Muscle of leg (tissue), 3 donors: ENCODE measurements at regions not wholly inside any gene's neighbourhood (a gene's known extent, or its start where the extent isn't known, plus 50 kb on each side); places are given as distances from the start of the nearest gene placed in this dataset.

Experiments
- DNase-seq: peaks from one replicate; pipeline ENCODE4 v3.0.0; 2013
- H3K27ac ChIP-seq: one replicate; pipeline ENCODE4 v1.5.1; 2013; ENCODE audit warnings: mild to moderate bottlenecking, low read length, control low read depth
- H3K27me3 ChIP-seq: one replicate; pipeline ENCODE4 v1.6.1; 2013; ENCODE audit warnings: low read length; ENCODE audit not compliant: control insufficient read depth, insufficient read depth
- H3K36me3 ChIP-seq: one replicate; pipeline ENCODE4 v1.6.1; 2013; ENCODE audit warnings: low read length; ENCODE audit not compliant: control insufficient read depth, insufficient read depth
- H3K4me1 ChIP-seq: one replicate; pipeline ENCODE4 v1.6.1; 2013; ENCODE audit warnings: low read length; ENCODE audit not compliant: control insufficient read depth, insufficient read depth
- H3K4me3 ChIP-seq: one replicate; pipeline ENCODE4 v1.5.1; 2013; ENCODE audit warnings: low read length, control low read depth
- H3K9me3 ChIP-seq: replicated peaks from 2 replicates; pipeline ENCODE4 v1.6.1; 2013; ENCODE audit warnings: low read depth, low read length; ENCODE audit not compliant: control insufficient read depth
- WGBS: methylation state at CpG from one replicate; pipeline ENCODE4 v1.1.5; 2013; ENCODE audit warnings: missing lambda C conversion rate; ENCODE audit not compliant: insufficient coverage; 5-methylcytosine and 5-hydroxymethylcytosine counted together

DNA sequence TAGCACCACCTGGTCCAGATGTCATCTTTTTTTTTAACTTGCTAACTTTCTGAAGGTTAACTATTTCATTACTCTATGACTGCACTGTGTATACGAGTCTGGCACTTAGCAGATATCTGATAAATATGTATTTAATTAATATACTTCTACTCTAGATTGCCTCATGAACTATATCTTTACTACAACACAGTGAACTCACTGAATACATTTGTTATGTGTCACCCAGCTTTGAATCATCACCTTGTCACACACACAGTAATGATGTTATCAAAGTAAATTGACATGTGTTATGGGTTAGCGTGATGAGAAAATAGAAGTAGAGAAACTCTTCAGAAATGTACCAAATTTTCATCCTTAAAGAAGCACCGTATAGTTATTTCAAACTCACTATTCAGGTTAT lies 419.3 kb upstream of the ADGRL3 start:
- no peaks in the 10 kb centered on the region for H3K27me3 ChIP-seq
- no peaks in the 10 kb centered on the region for H3K36me3 ChIP-seq
- WGBS = no CpG with 5 or more reads among the region's 3 CpGs
- H3K4me1 ChIP-seq = no peaks in the 10 kb centered on the region
- no peak for DNase-seq
- H3K9me3 ChIP-seq = no peaks in the 10 kb centered on the region
- no peak overlapping the region for H3K4me3 ChIP-seq
- no peak overlapping the region for H3K27ac ChIP-seq

DNA sequence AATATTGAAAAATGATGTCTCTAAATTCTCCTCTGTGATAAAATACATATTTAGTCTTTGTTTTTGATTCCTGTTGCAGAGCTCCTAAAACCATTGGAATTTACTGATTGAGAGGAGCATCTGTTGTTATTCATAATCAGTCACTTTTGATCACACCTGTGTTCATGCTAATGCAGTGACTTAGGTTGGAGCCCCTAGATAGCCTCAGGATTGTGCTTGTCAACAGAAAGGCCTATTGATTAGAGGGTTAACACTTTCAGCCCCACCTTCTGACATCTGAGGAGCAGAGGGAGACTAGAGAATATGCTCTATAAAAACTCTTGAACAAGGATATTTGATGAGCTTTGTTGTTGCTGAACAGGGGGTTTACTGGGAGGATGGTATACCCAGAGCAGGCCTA lies 409.5 kb upstream of the ADGRL3 start:
- Histone ChIP-seq H3K36me3 (no peaks in the 10 kb centered on the region), H3K27me3 (no peaks in the 10 kb centered on the region), H3K4me1 (no peaks in the 10 kb centered on the region), H3K27ac (no peak overlapping the region), H3K9me3 (no peaks in the 10 kb centered on the region), H3K4me3 (no peak overlapping the region)
- DNase-seq = no peak

DNA sequence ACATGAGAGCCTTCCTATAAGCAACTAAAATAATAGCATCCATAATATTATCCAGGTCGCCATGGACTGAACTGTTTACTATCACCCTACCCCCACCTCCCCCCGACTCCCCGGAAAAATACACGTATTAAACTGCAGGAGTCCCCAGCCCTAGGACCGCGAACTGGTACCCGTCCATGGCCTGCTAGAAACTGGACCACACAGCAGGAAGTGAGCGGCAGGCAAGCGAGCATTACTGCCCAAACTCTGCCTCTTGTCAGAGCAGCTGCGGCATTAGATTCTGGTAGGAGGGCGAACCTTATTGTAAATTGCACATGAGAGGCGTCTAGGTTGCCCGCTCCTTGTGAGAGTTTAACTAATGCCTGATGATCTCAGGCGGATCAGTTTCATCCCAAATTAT lies 405.8 kb upstream of the ADGRL3 start:
- WGBS = 94% methylated on average over 14 of the region's 14 CpGs
- DNase-seq = no peak
- Histone ChIP-seq H3K4me1 (no peaks in the 10 kb centered on the region), H3K27me3 (no peaks in the 10 kb centered on the region), H3K36me3 (no peaks in the 10 kb centered on the region), H3K4me3 (no peak overlapping the region), H3K9me3 (no peaks in the 10 kb centered on the region), H3K27ac (no peak overlapping the region)

DNA sequence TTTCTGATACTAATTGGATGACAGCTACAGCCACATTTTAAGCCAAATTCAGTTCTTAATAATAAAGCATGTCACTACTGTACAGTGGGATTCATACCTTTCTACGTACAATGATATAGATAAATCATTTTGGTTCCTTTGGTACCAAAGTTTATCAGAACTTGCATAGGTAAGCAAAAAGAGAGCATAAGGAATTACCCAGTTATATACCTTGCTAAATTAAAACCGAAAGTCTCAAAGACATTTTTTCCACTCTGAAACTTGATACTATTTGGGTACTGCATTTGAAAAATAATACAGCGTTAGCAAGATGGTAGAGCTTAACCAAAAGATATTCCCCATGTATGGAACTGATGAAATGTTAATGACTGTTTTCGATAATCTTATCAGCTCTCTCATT lies 400.9 kb upstream of the ADGRL3 start:
- Histone ChIP-seq H3K4me3 (no peak overlapping the region), H3K27ac (no peak overlapping the region), H3K4me1 (no peaks in the 10 kb centered on the region), H3K36me3 (no peaks in the 10 kb centered on the region), H3K9me3 (no peaks in the 10 kb centered on the region), H3K27me3 (no peaks in the 10 kb centered on the region)
- no CpG with 5 or more reads among the region's 4 CpGs for WGBS
- DNase-seq = no peak

DNA sequence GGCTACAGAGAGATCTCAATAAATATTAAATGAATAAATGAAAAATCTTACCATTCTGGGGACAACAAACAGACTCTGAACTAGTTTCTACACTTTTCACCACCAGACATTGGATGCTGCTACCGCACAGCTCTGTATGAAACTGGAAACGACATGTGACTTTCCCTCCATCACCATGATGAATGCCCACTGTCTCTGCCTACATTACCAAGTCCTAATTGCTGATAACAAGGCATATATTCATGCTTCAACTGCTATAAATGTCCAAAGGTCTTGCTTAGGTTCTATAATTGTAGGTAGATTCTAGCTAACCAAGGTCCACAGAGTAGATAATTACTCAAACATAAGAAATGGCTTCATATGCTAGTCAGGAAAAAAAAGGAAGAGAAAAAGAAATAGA lies 399.4 kb upstream of the ADGRL3 start:
- no peaks in the 10 kb centered on the region for H3K4me1 ChIP-seq
- H3K4me3 ChIP-seq = no peak overlapping the region
- H3K27me3 ChIP-seq = no peaks in the 10 kb centered on the region
- H3K27ac ChIP-seq = no peak overlapping the region
- 86% methylated on average over 2 of the region's 2 CpGs for WGBS
- H3K9me3 ChIP-seq = no peaks in the 10 kb centered on the region
- DNase-seq = no peak
- no peaks in the 10 kb centered on the region for H3K36me3 ChIP-seq

DNA sequence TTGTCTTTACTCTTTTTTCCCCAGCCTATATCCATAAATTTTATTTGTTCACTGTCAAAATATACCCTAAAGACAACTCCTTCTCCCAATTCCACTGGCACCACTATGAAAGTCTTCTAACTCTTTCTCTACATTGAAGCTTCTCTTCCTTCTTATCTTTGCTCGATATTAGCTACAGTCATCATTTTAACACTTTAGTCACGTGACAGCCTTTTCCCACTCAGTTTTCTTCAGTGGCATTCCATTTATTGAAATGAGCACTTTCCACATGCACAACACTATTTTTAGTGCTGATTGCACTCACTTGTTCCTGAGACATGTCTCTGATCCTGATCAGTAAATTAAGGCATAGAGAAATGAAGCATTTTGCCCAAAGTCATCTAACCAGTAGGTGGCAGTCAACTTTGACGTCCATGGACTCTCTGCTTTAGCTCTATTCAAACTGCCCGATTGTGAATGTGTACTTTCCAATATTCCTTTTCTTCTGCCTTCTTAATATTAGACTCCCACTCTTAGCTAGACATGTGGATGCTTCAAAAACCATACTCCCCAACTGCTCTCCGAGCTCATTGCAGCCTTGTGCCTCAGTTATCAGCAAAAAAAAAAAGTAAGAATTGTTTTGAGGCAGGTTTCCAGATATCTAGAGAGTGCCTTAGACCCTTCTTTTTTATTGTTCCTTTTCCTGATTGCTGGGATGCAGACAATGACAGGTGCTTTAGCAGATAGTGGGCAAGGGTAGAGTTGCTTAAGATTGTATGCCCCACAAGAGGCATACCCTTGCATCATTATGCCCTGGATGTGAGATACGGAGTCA lies 394.4 kb upstream of the ADGRL3 start:
- WGBS = 46% methylated on average over 4 of the region's 6 CpGs
- DNase-seq = peak; percentile 36
- H3K27me3 ChIP-seq = no peaks in the 10 kb centered on the region

DNA sequence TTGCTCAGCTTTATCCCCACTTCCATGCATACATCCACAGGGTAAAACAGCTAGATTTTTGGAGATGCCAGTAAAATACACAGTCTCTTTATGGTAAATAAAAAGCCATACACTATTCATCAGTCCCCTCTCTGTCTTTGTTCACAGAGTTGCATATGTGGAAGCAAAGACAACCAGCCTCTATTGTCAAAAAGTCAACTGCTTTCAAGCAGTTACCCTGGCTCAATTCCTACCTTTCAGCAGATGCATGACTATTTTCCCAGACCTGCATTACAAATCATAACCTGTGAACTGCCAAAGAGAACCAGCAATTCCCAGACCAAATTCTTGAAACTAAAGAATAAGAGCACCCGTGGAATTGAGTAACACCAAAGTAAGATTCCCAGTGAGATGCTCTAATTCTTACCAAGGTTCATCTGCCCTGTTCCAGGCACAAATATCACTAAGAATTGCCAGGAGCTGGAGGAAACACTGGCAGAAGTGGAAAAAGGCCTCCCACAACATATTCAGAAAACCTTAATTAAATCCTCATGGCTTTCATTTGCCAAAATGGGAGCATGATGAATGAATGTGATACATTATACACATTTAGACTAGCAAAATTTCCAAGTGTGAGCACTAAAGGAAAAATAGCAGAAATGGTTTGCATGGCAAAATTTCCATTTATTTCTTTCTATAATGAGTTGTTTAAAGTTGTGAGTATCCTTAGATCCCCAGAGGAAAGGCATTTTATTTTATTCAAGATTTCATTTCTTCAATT lies 391.2 kb upstream of the ADGRL3 start:
- Histone ChIP-seq H3K27ac (peak overlapping the region; percentile 39), H3K27me3 (no peaks in the 10 kb centered on the region), H3K9me3 (no peaks in the 10 kb centered on the region), H3K4me3 (no peak overlapping the region), H3K4me1 (no peaks in the 10 kb centered on the region), H3K36me3 (no peaks in the 10 kb centered on the region)
- no CpG with 5 or more reads among the region's 1 CpG for WGBS
- peak; percentile 89 for DNase-seq

More for the DNA sequence above, 394.4 kb upstream of the ADGRL3 start:
- no peaks in the 10 kb centered on the region for H3K36me3 ChIP-seq
- H3K9me3 ChIP-seq = no peaks in the 10 kb centered on the region
- H3K4me1 ChIP-seq = no peaks in the 10 kb centered on the region
- H3K4me3 ChIP-seq = no peak overlapping the region
- no peak overlapping the region for H3K27ac ChIP-seq

DNA sequence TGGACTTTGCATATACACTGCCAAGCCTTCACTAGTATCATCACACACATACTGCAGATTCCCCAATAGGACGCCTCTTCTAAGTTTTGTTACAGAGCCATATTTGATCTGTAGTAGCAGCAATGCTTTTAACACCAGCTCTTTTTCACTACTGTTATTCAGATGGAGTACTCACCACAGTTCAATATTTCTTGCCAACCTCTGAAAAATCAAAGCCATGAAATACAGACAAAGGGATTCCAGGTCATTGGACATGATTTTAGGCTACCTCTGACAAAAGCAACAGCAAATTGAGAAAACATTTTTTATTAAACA lies 390.7 kb upstream of the ADGRL3 start:
- H3K27ac ChIP-seq = no peak overlapping the region
- H3K36me3 ChIP-seq = no peaks in the 10 kb centered on the region
- no peaks in the 10 kb centered on the region for H3K27me3 ChIP-seq
- no peak overlapping the region for H3K4me3 ChIP-seq
- H3K9me3 ChIP-seq = no peaks in the 10 kb centered on the region
- no peaks in the 10 kb centered on the region for H3K4me1 ChIP-seq
- WGBS = 25% methylated on average over 1 of the region's 1 CpG
- peak; percentile 88 for DNase-seq

DNA sequence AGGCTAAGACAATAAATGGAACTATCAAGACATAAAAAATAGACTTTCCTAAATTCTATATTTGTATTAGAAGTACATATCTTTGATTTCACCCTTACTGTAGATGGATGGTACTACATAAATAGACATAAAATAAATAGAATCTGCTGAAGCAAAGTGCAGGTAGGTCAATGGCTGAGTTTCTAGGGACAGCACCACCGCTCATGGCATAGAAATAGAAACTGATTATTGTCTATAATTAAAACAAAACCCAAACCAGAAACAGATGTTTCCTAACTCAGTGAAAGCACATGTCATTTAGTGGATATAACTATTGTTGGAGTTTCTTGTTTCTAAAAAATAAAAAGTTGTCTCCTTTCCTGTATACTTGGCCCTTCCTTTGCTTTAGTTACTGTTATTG lies 387.3 kb upstream of the ADGRL3 start:
- no peaks in the 10 kb centered on the region for H3K36me3 ChIP-seq
- H3K4me1 ChIP-seq = no peaks in the 10 kb centered on the region
- H3K27ac ChIP-seq = no peak overlapping the region
- no peak overlapping the region for H3K4me3 ChIP-seq
- H3K27me3 ChIP-seq = no peaks in the 10 kb centered on the region
- peak; percentile 16 for DNase-seq
- WGBS = no CpG with 5 or more reads among the region's 1 CpG
- no peaks in the 10 kb centered on the region for H3K9me3 ChIP-seq

DNA sequence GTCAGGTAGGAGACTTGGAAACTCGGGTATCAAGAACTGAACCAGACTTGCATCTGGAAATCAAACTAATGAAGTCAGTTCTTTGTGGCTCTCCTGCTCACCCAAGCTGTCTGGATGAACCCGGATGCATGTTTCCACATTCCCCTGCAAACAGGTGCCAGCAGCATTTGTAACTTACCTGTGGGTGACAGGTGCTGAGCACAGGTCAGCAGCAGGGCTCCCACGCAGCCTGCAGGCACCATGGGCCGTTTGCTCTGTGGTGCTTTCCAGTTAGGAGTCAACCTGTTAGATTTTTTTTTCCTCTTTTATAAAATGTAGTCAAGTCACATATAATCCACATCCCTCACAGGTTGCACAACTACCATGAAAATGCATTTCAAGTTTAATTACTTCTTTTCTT lies 385.6 kb upstream of the ADGRL3 start:
- Histone ChIP-seq H3K4me1 (no peaks in the 10 kb centered on the region), H3K27ac (no peak overlapping the region), H3K4me3 (no peak overlapping the region), H3K36me3 (no peaks in the 10 kb centered on the region), H3K9me3 (no peaks in the 10 kb centered on the region), H3K27me3 (no peaks in the 10 kb centered on the region)
- no peak for DNase-seq
- 100% methylated on average over 3 of the region's 4 CpGs for WGBS
